NCI-H2196 (cell line): ENCODE measurements at regions not wholly inside any gene's neighbourhood (a gene's known extent, or its start where the extent isn't known, plus 50 kb on each side); places are given as distances from the start of the nearest gene placed in this dataset.
"Not testable (repeated sequence)": the region's sequence is repeated elsewhere in the genome, so short reads cannot be mapped to it uniquely, and the experiment has no call there.

Experiments used
- DNase-seq: peaks from one replicate; lab custom pipeline; 2025; ENCODE audit not compliant: unreplicated experiment; lab: John Stamatoyannopoulos, UW

DNA sequence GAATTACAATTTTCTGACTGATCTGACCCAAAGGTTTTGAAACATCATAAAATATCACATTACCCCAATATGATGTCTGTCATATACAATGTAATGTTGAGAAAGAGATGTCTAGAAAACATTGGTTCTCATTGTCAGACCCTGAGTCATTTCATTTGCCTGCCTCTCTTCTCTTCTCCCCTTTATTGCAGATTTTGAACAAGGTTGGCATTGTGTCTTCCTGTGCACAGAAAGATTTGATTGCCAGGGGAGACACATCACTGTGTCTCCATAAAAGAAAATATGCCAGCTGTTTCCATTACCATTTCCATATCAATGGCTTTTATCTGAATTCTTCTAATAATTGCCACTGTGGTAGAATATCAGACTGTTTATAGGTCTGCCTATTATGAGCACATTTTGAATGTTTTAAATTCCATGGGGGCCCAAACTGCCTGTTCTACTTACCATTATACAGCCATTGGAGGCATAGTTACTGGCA is 65.6 kb downstream of the IFI44 start:
- no peak for DNase-seq

DNA sequence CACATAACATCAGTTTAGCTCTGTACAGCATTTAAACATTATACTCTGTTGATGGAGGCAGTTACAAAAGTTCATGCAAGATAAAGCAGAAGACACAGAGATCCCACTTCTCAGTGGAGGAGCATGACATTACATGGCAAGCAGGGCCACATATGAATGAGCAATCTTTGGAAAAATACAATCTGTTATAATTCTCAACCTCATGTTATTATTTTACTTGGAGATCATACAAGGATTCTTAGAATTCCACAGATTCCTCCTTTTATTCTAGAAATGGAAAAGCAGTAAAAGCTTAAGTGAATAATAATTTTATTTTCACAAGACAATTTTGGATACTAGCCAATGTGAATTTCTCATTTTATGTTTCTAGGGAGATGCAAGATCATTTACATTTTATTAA is 66.6 kb downstream of the IFI44 start:
- no peak for DNase-seq

DNA sequence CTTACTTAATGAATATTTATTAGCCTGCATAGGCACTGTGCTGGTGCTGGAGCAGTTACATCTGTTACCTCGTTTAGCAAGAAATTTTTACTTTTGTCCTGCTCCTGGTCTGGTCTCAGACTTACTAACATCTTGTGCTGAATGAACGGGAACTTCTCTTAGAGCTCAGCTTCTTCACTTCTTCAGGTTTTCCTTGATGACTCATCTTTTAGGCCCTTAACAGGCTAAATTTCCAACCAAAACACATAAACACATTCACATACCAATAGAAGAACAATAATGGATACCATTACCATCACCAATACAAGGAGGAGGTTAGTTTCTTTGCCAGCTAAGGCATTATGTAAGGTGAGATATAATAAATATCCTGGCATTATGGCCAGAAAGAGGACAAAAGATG is 68.9 kb downstream of the IFI44 start:
- no peak for DNase-seq

GRCh38 chr1:78721136-78721535 is 71.5 kb downstream of the IFI44 start:
- no peak for DNase-seq

- DNase-seq = no peak
Measured at GRCh38 chr1:78722105-78722504, 72.5 kb downstream of the IFI44 start.

GRCh38 chr1:78722521-78722920 is 72.9 kb downstream of the IFI44 start:
- DNase-seq = no peak

DNA sequence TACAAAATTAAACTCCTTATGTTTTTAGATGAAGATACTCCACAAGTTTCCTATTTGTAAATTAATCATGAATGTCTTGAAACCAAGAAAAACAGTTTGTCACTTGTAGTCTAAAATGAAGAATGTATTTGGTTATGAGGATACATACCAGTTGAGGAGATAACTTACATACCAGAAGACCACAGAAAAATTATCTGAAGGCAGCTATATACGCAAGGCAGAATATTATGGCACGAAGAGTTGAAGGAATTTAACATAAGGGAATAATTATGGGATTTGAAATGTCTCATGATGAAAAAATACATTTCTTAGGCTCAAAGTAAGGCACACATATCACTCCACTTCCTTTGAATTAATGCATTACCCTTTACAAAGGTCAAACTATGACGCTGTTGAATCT is 73.3 kb downstream of the IFI44 start:
- DNase-seq = no peak

- DNase-seq = no peak
Measured at GRCh38 chr1:78726686-78727085, 77.1 kb downstream of the IFI44 start.

DNA sequence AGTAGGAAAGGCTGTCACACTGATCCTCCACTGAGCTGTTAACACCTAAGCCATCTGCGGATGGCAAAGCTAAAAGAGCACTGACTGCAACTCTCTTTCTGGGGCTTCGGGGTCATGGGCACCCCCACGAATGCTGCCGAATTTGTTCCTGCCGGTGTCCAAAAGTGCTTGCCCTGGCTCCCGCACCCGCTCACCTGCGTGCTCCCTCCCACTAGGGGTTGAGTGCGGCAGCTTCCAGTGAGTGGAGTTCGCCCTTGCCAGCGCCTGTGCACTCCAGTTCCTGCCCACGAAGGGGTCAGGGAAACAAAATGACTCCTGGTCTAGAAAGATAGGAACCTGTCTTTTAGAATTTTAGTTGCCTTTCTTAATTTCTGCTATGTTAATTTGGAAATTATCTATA is 78.7 kb downstream of the IFI44 start:
- DNase-seq = no peak

- no peak for DNase-seq
Measured at GRCh38 chr1:78730054-78730453, 80.4 kb downstream of the IFI44 start.

DNA sequence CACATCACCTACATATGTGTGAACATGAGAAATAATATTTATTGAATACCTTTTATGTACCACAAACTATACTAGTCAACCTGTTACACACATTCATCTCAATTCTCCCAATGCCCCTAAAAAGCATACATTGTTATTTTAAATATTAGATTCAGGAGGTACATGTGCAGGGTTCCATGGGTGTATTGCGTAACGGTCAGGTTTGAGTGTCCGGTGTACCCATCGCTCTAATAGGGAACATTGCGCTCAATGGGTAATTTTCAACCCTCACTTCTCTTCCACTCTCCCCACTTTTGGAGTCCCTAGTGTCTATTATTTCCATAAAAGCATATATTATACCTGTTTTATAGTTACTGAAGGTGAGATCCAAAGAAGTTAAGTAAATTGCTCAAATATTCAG is 82.0 kb downstream of the IFI44 start:
- no peak for DNase-seq

GRCh38 chr1:78737241-78737640 is 87.6 kb downstream of the IFI44 start:
- DNase-seq = no peak

- DNase-seq = no peak
Measured at GRCh38 chr1:78743626-78744025, 94.0 kb downstream of the IFI44 start.

GRCh38 chr1:78745111-78745510 is 95.5 kb downstream of the IFI44 start:
- no peak for DNase-seq

DNA sequence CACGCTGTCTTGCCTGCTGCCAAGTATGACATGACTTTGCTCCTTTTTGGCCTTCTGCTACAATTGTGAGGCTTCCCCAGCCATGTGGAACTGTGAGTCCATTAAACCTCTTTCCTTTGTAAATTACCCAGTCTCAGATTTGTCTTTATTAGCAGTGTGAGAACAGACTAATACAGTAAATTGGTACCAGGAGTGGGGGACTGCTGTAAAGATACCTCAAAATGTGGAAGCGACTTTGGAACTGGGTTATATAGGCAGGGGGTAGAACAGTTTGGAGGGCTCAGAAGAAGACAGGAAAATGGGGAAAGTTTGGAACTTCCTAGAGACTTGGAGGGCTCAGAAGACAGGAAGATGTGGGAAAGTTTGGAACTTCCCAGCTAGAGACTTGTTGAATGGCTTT is 104.0 kb downstream of the IFI44 start:
- not testable (repeated sequence) for DNase-seq

GRCh38 chr1:78755986-78756385 is 106.4 kb downstream of the IFI44 start:
- DNase-seq = no peak

DNA sequence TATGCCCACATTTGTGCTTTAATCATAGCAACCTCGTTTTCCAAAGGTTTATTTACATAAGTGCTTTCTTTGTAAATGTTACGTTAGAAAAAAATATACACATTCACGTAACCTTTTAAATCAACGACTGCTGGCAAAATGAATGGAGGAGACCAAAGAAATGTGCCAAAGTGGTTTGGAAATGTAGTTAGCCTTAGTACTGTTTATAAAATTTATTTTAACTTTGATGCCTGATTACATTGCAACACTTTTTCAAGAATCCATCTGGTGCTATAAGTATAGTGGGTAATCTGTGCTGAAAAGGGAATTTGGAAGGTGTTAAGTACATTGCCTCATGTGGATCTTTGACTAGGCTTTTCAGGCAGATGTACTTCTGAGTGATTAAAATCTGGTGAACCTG is 108.9 kb downstream of the IFI44 start:
- DNase-seq = no peak

DNA sequence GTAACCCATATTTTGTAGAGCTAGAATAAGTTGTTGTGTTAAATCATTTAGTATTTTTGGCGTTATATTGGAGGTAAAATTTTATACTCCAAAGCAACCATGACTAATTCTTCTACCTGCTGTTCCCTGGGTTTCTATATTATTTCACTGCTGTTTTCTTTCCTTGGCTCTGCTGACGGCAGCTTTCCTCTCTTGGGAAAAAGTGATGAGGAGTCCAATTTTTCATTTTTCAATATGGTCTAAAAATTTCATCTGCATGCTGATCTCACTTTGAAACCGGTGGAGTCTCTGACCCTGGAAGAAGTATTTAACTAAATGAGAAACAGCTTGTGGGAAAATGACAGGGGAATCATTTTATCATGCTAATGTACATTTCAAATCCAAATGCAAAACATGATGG is 110.2 kb downstream of the IFI44 start:
- no peak for DNase-seq

DNA sequence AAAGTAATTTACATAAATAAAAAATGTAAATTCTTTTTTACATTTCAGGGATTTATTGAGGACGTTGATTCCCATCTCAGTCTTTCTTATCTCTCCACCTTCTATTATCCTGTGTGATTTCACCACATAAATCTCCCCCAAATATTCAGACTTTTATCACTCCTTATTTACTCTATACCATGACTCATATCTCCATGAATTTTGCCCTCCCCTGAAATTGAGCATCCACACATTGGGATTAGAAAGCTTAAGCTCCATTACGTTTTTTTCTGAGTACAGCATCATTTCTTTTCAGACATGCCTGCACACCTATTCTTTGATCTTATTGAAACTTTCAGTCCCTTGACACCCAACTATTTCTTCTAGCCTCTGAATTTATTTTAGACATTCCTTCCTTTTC is 111.2 kb downstream of the IFI44 start:
- no peak for DNase-seq

DNA sequence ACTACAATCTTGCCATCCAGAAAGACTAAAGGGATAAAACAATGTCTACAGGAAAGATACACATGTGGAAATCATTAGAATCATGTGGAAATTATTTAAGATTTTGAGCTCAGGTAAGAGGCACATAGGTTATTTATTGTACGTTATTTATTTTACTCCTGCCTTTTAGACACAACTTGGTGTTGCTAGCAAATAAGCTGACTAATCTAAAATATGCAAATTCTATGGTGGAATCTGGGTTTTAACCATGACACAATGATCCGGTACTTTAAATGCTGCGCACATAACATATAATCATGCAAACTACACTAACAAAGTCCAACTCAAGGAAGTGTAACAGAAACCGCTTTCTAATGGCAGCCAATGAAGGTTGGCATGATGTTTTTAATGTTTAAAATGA is 112.5 kb downstream of the IFI44 start:
- DNase-seq = no peak

DNA sequence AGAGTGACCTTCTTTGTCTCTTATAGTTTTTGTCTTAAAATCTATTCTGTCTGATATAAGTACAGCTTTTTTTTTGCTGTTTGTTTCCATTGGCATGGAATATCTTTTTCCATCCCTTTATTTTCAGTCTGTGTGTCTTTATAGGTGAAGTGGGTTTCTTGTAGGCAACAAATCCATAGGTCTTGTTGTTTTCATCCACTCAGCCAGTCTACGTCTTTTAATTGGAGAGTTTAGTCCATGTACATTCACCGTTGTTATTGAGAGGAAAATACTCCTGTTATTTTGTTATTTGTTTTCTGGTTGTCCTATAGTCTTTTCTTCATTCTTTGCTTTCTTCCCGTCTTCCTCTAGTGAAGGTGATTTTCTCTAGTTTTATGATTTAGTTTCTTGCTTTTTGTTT is 115.9 kb downstream of the IFI44 start:
- DNase-seq = no peak

DNA sequence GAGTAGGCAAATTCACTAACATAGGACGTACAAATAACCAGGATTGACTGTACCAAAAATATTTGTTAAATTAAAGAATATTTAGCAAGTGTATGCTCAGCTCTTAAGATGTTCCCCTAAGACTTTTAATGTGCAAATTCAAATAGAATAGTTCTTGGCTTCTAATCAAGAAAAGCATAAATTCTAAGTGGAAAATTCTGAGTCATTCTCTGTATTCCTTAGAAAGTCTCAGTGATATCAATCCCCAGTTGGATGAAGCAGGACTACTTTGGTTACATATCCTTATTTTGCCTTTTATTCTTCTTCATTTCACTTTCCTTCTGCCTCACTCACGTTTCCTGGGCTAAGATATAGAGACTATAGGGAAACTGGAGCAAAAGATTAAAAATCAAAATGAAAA is 130.2 kb downstream of the IFI44 start:
- DNase-seq = no peak

DNA sequence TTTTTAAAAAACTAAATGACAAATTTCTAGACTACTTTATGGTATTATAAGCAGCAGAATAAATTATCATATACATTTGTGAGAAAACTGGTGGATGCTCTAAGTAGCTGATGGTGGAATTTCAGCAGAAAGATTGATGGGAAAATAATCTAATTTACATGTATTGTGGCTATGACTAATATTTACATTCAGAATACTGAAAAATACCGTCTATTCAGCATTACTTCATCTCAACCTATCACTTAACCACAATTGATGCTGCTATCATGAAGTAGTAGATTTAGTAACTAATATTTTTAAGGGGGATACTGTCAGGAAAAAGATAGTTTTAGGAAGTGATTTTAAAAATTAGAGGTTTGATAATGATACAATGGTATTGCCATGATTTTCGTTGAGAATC is 137.9 kb downstream of the IFI44 start:
- no peak for DNase-seq

DNA sequence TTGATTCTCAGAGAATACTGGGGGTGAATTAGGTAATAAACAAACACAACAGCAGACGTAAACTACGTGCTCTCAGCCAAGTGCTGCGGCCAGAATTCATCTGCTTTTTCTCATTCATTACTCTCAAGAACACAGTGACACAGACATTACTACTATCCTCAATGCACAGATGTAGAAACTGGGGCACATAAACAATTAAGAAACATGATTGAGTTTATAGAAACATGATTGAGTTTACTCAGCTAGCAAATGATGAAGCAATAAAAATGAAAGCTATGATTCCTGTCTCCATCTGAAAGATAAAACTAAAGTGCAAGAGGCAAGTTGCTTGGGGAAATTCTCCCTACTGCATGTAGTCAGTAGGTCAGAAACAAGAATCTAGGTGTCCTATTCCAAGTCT is 140.5 kb downstream of the IFI44 start:
- DNase-seq = no peak
